ENCODE measurements at regions not wholly inside any gene's neighbourhood (a gene's known extent, or its start where the extent isn't known, plus 50 kb on each side); places are given as distances from the start of the nearest gene placed in this dataset.

DNA sequence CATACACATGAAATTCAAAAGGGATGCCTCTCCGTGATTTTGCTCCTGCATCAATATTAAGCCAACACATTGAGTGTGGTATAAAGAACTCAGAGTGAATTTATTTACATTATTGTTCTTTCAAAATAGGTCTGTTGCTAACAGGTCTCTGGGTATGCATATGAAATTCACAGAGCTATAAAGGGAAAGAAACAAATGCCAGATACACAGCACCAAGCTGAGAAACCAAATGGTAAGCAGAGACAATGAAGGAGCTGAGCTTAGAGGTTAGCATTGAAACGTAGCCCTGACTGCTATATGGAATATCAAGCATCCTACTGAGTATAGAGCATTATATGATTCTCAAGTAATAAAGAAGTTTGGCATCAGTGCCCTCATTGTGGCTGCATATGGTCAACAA is 712.9 kb downstream of the NSUN3 start:
- no peak overlapping the region for H3K4me2 ChIP-seq (ENCODE audit: low read length)
- H4K20me1 ChIP-seq (ENCODE audit: insufficient read depth, low read length) = no peaks in the 10 kb centered on the region
- no peaks in the 10 kb centered on the region for H3K79me2 ChIP-seq (ENCODE audit: low read length)
- TF ChIP-seq, protein P1, sequence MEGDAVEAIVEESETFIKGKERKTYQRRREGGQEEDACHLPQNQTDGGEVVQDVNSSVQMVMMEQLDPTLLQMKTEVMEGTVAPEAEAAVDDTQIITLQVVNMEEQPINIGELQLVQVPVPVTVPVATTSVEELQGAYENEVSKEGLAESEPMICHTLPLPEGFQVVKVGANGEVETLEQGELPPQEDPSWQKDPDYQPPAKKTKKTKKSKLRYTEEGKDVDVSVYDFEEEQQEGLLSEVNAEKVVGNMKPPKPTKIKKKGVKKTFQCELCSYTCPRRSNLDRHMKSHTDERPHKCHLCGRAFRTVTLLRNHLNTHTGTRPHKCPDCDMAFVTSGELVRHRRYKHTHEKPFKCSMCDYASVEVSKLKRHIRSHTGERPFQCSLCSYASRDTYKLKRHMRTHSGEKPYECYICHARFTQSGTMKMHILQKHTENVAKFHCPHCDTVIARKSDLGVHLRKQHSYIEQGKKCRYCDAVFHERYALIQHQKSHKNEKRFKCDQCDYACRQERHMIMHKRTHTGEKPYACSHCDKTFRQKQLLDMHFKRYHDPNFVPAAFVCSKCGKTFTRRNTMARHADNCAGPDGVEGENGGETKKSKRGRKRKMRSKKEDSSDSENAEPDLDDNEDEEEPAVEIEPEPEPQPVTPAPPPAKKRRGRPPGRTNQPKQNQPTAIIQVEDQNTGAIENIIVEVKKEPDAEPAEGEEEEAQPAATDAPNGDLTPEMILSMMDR (IDR thresholded peaks at IDR 0.05; ENCODE audit: low read depth, low read length) = no peak
- TF ChIP-seq EZH2phosphoT487 (IDR thresholded peaks at IDR 0.05; ENCODE audit: low read depth) = no peak
- H3K36me3 ChIP-seq (replicated peaks; ENCODE audit: low read depth, low read length) = no peaks in the 10 kb centered on the region
- H3K4me3 ChIP-seq (ENCODE audit: low read length) = no peak overlapping the region
- no peak overlapping the region for H3K27ac ChIP-seq (ENCODE audit: low read length)
- H3K4me1 ChIP-seq (ENCODE audit: low read length) = peaks cover 7% of the 10 kb centered on the region
- no peak overlapping the region for H2AFZ ChIP-seq (ENCODE audit: low read depth, low read length)
- no peak overlapping the region for H3K9ac ChIP-seq (ENCODE audit: low read length)
- no peaks in the 10 kb centered on the region for H3K27me3 ChIP-seq (ENCODE audit: low read depth, low read length)
- no peaks in the 10 kb centered on the region for H3K9me3 ChIP-seq (ENCODE audit: insufficient read depth, low read length)

- TF ChIP-seq, protein P1 (IDR thresholded peaks at IDR 0.05; ENCODE audit: low read depth, low read length) = no peak
- no peak for TF ChIP-seq EZH2phosphoT487 (IDR thresholded peaks at IDR 0.05; ENCODE audit: low read depth)
- H3K4me2 ChIP-seq (ENCODE audit: low read length) = no peak overlapping the region
- H3K36me3 ChIP-seq (replicated peaks; ENCODE audit: low read depth, low read length) = no peaks in the 10 kb centered on the region
- no peaks in the 10 kb centered on the region for H3K79me2 ChIP-seq (ENCODE audit: low read length)
- no peaks in the 10 kb centered on the region for H3K9me3 ChIP-seq (ENCODE audit: insufficient read depth, low read length)
- no peak overlapping the region for H3K27ac ChIP-seq (ENCODE audit: low read length)
- H3K9ac ChIP-seq (ENCODE audit: low read length) = no peak overlapping the region
- H3K4me3 ChIP-seq (ENCODE audit: low read length) = no peak overlapping the region
- no peaks in the 10 kb centered on the region for H4K20me1 ChIP-seq (ENCODE audit: insufficient read depth, low read length)
- no peak overlapping the region for H2AFZ ChIP-seq (ENCODE audit: low read depth, low read length)
- H3K27me3 ChIP-seq (ENCODE audit: low read depth, low read length) = no peaks in the 10 kb centered on the region
- peaks cover 7% of the 10 kb centered on the region for H3K4me1 ChIP-seq (ENCODE audit: low read length)
These were observed 713.6 kb downstream of the NSUN3 start for GRCh38 chr3:94776401-94776915.

DNA sequence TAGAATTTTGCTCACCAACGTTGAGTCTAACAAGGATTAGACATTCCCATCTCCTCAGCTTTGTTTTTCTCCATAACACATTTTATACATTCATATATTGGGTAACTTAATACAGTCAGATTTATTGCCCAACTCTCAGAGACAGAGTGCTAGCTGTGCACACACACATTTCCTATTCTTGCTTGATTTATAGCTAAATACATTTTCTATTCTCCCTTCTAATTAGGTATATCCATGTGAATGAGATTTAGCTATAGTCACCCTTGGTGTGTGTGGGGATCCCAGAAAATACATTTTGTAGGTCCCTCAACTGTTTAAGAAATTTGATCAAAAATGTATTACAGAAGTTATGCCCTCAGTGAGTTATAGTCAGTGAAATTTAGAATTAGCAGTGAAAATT is 715.4 kb downstream of the NSUN3 start:
- H3K4me3 ChIP-seq (ENCODE audit: low read length) = no peak overlapping the region
- H3K9ac ChIP-seq (ENCODE audit: low read length) = no peak overlapping the region
- H2AFZ ChIP-seq (ENCODE audit: low read depth, low read length) = no peak overlapping the region
- H3K36me3 ChIP-seq (replicated peaks; ENCODE audit: low read depth, low read length) = no peaks in the 10 kb centered on the region
- no peak for TF ChIP-seq EZH2phosphoT487 (IDR thresholded peaks at IDR 0.05; ENCODE audit: low read depth)
- TF ChIP-seq, protein P1 (IDR thresholded peaks at IDR 0.05; ENCODE audit: low read depth, low read length) = no peak
- H4K20me1 ChIP-seq (ENCODE audit: insufficient read depth, low read length) = no peaks in the 10 kb centered on the region
- H3K4me1 ChIP-seq (ENCODE audit: low read length) = peaks cover 7% of the 10 kb centered on the region
- H3K9me3 ChIP-seq (ENCODE audit: insufficient read depth, low read length) = no peaks in the 10 kb centered on the region
- no peak overlapping the region for H3K4me2 ChIP-seq (ENCODE audit: low read length)
- no peaks in the 10 kb centered on the region for H3K27me3 ChIP-seq (ENCODE audit: low read depth, low read length)
- H3K27ac ChIP-seq (ENCODE audit: low read length) = no peak overlapping the region
- no peaks in the 10 kb centered on the region for H3K79me2 ChIP-seq (ENCODE audit: low read length)

GRCh38 chr3:94778814-94779494 is 716.1 kb downstream of the NSUN3 start:
- H3K36me3 ChIP-seq (replicated peaks; ENCODE audit: low read depth, low read length) = no peaks in the 10 kb centered on the region
- H3K9me3 ChIP-seq (ENCODE audit: insufficient read depth, low read length) = no peaks in the 10 kb centered on the region
- H3K4me1 ChIP-seq (ENCODE audit: low read length) = peaks cover 7% of the 10 kb centered on the region
- no peak overlapping the region for H2AFZ ChIP-seq (ENCODE audit: low read depth, low read length)
- H3K27ac ChIP-seq (ENCODE audit: low read length) = no peak overlapping the region
- H3K4me2 ChIP-seq (ENCODE audit: low read length) = no peak overlapping the region
- H3K4me3 ChIP-seq (ENCODE audit: low read length) = no peak overlapping the region
- no peaks in the 10 kb centered on the region for H3K27me3 ChIP-seq (ENCODE audit: low read depth, low read length)
- TF ChIP-seq EZH2phosphoT487 (IDR thresholded peaks at IDR 0.05; ENCODE audit: low read depth) = no peak
- TF ChIP-seq, protein P1 (IDR thresholded peaks at IDR 0.05; ENCODE audit: low read depth, low read length) = no peak
- no peaks in the 10 kb centered on the region for H3K79me2 ChIP-seq (ENCODE audit: low read length)
- no peaks in the 10 kb centered on the region for H4K20me1 ChIP-seq (ENCODE audit: insufficient read depth, low read length)
- no peak overlapping the region for H3K9ac ChIP-seq (ENCODE audit: low read length)
